ENCODE measurements at regions not wholly inside any gene's neighbourhood (a gene's known extent, or its start where the extent isn't known, plus 50 kb on each side); places are given as distances from the start of the nearest gene placed in this dataset.

GRCh38 chr21:27155130-27155500 lies 188.2 kb upstream of the ADAMTS5 start:
- TF ChIP-seq CEBPB (IDR thresholded peaks at IDR 0.05) (no peak), NFIC (IDR thresholded peaks at IDR 0.05) (no peak), EGR1 (IDR thresholded peaks at IDR 0.05) (no peak), MAX (IDR thresholded peaks at IDR 0.05) (no peak), RAD21 (IDR thresholded peaks at IDR 0.05; ENCODE audit: low read depth) (no peak), FOXM1 (IDR thresholded peaks at IDR 0.05; ENCODE audit: borderline replicate concordance, low read depth) (no peak), USF1 (IDR thresholded peaks at IDR 0.05) (no peak), TCF12 (IDR thresholded peaks at IDR 0.05; ENCODE audit: low read depth) (no peak), EP300 (IDR thresholded peaks at IDR 0.05; ENCODE audit: borderline replicate concordance) (no peak), CREB1 (IDR thresholded peaks at IDR 0.05; ENCODE audit: low read depth) (no peak), REST (IDR thresholded peaks at IDR 0.05; ENCODE audit: low read depth) (no peak), YY1 (IDR thresholded peaks at IDR 0.05; ENCODE audit: low read depth) (no peak), ZBTB7A (IDR thresholded peaks at IDR 0.05; ENCODE audit: low read depth) (no peak), TAF1 (IDR thresholded peaks at IDR 0.05; ENCODE audit: low read depth) (no peak), TEAD4 (IDR thresholded peaks at IDR 0.05) (no peak)

GRCh38 chr21:27154451-27155129 lies 187.7 kb upstream of the ADAMTS5 start:
- TF ChIP-seq TAF1 (IDR thresholded peaks at IDR 0.05; ENCODE audit: low read depth) (no peak), EP300 (IDR thresholded peaks at IDR 0.05; ENCODE audit: borderline replicate concordance) (no peak), RAD21 (IDR thresholded peaks at IDR 0.05; ENCODE audit: low read depth) (no peak), ZBTB7A (IDR thresholded peaks at IDR 0.05; ENCODE audit: low read depth) (no peak), TCF12 (IDR thresholded peaks at IDR 0.05; ENCODE audit: low read depth) (no peak), NFIC (IDR thresholded peaks at IDR 0.05) (no peak), MAX (IDR thresholded peaks at IDR 0.05) (no peak), CEBPB (IDR thresholded peaks at IDR 0.05) (no peak), REST (IDR thresholded peaks at IDR 0.05; ENCODE audit: low read depth) (no peak), USF1 (IDR thresholded peaks at IDR 0.05) (no peak), CREB1 (IDR thresholded peaks at IDR 0.05; ENCODE audit: low read depth) (no peak), YY1 (IDR thresholded peaks at IDR 0.05; ENCODE audit: low read depth) (no peak)

GRCh38 chr21:27152996-27153395 lies 186.1 kb upstream of the ADAMTS5 start:
- TF ChIP-seq EP300 (IDR thresholded peaks at IDR 0.05; ENCODE audit: borderline replicate concordance) (no peak), TAF1 (IDR thresholded peaks at IDR 0.05; ENCODE audit: low read depth) (no peak), ZBTB7A (IDR thresholded peaks at IDR 0.05; ENCODE audit: low read depth) (no peak)

GRCh38 chr21:27149034-27149433 lies 182.1 kb upstream of the ADAMTS5 start:
- TF ChIP-seq REST (IDR thresholded peaks at IDR 0.05; ENCODE audit: low read depth) = no peak

GRCh38 chr21:27146268-27146667 lies 179.4 kb upstream of the ADAMTS5 start:
- TF ChIP-seq REST (IDR thresholded peaks at IDR 0.05; ENCODE audit: low read depth) (no peak), CREB1 (IDR thresholded peaks at IDR 0.05; ENCODE audit: low read depth) (no peak), FOXM1 (IDR thresholded peaks at IDR 0.05; ENCODE audit: borderline replicate concordance, low read depth) (no peak), EGR1 (IDR thresholded peaks at IDR 0.05) (no peak)

Data from Ishikawa (cell line).